NB4 (cell line): ENCODE measurements at regions not wholly inside any gene's neighbourhood (a gene's known extent, or its start where the extent isn't known, plus 50 kb on each side); places are given as distances from the start of the nearest gene placed in this dataset.

Source experiments
- MYC ChIP-seq: IDR thresholded peaks from 2 replicates; pipeline ENCODE4 v1.6.1; 2011; ENCODE audit warnings: low read depth, low read length
- POLR2A ChIP-seq: IDR thresholded peaks from 2 replicates; pipeline ENCODE4 v1.6.1; 2011; ENCODE audit warnings: mild to moderate bottlenecking; ENCODE audit not compliant: insufficient read length; ENCODE audit errors: extremely low read depth
- TF ChIP-seq, protein P1 (sequence below): IDR thresholded peaks from one replicate; pipeline ENCODE4 v1.5.1; 2012; ENCODE audit warnings: low read depth, low read length
- TF ChIP-seq, protein P2 (sequence below): IDR thresholded peaks from 2 replicates; pipeline ENCODE4 v1.6.1; 2011; ENCODE audit warnings: low read depth, low read length

DNA sequence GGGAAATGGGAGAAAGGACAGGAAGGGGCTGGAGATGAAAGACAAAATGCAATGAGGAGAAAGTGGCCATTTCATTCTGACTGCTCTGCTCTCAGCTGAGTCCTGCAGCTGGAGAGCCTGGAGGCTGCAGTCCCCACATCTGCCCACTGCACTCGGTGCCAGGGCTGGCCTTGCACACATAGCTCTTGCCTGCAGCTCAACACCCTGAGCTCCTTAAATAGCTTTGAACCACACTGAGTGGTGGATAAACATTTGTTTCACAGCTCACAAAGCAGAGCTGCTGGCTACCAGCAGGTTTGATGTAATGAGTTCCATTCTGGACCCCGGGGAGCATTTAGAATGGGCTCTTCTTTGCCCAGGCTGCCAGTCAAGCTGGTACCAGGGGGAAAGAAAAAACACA, 426.1 kb upstream of the CADM1 start:
- TF ChIP-seq, protein P1, sequence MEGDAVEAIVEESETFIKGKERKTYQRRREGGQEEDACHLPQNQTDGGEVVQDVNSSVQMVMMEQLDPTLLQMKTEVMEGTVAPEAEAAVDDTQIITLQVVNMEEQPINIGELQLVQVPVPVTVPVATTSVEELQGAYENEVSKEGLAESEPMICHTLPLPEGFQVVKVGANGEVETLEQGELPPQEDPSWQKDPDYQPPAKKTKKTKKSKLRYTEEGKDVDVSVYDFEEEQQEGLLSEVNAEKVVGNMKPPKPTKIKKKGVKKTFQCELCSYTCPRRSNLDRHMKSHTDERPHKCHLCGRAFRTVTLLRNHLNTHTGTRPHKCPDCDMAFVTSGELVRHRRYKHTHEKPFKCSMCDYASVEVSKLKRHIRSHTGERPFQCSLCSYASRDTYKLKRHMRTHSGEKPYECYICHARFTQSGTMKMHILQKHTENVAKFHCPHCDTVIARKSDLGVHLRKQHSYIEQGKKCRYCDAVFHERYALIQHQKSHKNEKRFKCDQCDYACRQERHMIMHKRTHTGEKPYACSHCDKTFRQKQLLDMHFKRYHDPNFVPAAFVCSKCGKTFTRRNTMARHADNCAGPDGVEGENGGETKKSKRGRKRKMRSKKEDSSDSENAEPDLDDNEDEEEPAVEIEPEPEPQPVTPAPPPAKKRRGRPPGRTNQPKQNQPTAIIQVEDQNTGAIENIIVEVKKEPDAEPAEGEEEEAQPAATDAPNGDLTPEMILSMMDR: no peak
- TF ChIP-seq POLR2A (no peak), MYC (no peak)
- TF ChIP-seq, protein P2, sequence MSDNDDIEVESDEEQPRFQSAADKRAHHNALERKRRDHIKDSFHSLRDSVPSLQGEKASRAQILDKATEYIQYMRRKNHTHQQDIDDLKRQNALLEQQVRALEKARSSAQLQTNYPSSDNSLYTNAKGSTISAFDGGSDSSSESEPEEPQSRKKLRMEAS: no peak
